DOHH2 (cell line): ENCODE measurements at regions not wholly inside any gene's neighbourhood (a gene's known extent, or its start where the extent isn't known, plus 50 kb on each side); places are given as distances from the start of the nearest gene placed in this dataset.

ENCODE experiments used
- CTCF ChIP-seq: fragments of 200-600 bp; sonication (generic); IDR thresholded peaks from one replicate; pipeline ENCODE4 v1.5.1; 2014; ENCODE audit warnings: antibody characterized with exemption, mild to moderate bottlenecking, low read depth, low read length; ENCODE audit not compliant: poor library complexity, severe bottlenecking
- EZH2phosphoT487 ChIP-seq: fragments of 200-600 bp; sonication (generic); IDR thresholded peaks from 2 replicates; pipeline ENCODE4 v1.6.1; 2017; ENCODE audit warnings: borderline replicate concordance, mild to moderate bottlenecking, antibody characterized with exemption, low read length, moderate library complexity, mixed read lengths

- no peak for TF ChIP-seq CTCF
- no peak for TF ChIP-seq EZH2phosphoT487
These were observed 309.0 kb downstream of the CTH start for GRCh38 chr1:70720109-70720508.
